ENCODE measurements at regions not wholly inside any gene's neighbourhood (a gene's known extent, or its start where the extent isn't known, plus 50 kb on each side); places are given as distances from the start of the nearest gene placed in this dataset.
A peak's percentile ranks its signal among the peaks of the same experiment; 100 is the strongest.

DNA sequence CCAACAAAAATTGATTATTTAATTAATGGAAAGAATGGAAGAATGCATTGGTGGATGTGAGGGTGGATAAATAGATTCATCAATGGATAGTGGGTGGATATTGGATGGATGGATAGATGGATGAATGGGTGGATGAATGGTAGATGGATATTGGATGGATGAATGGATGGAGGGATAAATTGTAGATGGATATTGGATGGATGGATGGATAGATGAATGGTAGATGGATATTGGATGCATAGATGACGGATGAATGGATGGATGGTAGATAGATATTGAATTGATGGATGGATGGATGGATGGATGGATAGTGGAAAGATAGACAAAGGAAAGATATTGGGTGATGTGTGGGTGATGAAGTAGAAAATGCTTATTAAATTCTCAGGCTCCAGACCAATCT is 123.6 kb upstream of the KAZN start:
- DNase-seq: no peak

DNA sequence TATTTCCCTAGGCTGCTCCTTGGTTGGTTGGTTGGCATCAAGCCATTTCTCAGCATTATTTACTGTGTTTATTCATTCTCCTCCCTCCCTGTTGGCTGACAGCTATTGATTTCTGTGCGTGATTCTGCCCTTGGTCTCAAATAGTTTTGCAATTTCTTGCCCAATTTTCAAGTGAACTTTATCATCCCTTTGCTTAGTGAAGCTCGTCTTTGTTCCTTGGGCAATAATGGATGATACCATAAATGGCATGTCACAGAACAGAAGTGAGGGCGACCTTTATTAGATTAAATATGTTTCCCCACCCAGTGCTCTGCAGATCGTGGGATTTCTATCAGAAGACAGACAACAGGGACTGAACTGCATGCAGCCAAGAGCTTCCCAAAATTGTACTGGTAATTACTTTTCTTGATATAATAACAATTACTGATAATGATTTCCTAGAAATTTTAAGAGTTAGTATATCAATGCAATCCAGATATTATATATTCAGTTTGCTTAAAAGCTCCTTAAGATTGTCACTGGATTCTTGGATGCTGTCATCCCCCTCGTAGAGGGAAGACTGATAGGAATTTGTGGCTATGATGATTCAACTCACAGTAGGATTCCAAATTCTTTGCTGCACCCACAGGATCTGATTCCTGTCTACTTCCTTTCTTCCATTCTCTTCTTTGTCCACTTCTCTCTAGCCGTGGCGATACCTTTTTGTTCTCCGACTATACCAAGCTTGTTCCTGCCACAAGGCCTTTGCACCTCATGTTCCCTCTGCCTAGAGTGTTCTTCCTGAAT is 122.1 kb upstream of the KAZN start:
- DNase-seq: peak; percentile 83

DNA sequence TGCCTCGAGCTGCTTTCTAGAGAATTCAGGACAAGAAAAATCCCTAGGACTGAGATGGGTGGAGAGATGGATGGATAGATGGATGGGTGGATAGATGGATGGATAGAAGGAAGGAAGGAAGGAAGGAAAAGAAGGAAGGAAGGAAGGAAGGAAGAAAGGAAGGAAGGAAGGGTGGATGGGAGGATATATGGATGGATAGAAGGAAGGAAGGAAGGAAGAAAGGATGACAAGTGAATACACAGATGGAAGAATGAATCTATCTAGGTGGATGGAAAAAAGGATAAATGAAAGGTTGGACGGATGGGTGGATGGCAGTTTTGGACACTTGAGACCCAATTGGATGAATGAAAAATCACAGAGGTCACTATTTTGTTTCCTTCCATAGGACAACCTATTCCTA is 120.4 kb upstream of the KAZN start:
- no peak for DNase-seq

DNA sequence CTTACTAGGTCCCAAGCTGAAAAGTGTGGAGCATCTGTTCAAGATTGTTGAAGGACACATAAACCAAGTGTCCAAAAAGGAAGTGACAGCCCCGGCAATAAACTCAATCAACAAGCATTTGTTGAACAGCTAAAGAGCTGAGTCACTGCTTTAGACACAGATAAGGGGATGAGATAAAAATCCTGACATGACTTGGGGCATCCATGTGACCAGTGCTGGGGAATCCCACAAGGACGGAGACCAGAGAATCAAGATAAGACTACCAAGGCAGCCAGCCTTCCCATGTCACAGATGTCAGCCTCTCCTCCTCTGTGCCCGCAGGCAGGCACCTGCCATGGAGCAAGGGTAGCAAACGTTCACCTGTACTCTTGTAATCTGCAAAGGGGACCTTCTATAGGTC is 118.6 kb upstream of the KAZN start:
- DNase-seq: peak; percentile 35

DNA sequence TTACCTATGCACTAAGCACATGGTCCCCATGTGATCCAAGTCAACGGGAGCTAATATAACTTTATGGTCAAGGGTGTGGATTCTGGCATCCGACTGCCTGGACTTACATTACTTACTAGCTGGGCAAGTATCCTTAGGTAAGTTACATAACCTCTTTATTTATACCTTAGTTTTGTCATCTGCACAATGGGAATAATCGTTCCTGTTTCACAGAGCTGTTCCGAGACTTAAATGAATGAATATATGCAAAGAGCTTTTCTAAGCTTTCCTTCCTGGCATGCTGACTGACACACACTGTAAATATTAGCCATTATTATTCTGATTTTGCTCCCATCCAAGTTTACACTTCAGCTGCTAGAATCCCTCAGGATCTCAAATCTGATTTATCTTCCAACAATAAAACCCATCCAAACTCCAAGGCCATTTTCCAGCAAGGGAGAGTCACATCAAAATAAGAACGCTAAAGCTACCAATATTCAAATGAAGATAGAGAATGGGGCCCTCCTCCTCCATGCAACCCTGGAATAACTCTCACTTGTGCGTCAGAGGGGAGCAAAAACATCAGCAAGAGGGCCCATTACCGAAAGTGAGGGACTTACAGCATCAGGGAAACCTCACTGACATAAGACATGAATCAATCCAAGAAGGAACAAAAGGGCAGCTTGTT is 115.6 kb upstream of the KAZN start:
- DNase-seq: no peak

DNA sequence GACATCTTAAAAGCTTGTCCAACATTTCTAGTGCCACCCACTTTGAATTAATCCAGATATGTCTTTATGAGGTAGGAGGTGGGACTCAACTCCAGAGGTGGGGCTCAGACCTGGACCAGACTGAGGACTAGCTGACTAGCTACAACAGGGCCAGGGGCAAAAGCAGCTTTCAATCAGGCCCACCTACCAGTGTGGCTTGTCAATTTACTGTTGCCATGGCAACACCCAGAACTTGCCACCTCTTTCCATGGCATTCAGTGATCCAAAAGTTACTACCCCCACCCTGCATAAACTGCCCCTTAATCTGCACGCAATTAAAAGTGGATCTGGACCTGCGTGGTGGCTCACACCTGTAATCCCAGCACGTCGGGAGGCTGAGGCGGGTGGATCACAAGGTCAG is 113.2 kb upstream of the KAZN start:
- DNase-seq: no peak

DNA sequence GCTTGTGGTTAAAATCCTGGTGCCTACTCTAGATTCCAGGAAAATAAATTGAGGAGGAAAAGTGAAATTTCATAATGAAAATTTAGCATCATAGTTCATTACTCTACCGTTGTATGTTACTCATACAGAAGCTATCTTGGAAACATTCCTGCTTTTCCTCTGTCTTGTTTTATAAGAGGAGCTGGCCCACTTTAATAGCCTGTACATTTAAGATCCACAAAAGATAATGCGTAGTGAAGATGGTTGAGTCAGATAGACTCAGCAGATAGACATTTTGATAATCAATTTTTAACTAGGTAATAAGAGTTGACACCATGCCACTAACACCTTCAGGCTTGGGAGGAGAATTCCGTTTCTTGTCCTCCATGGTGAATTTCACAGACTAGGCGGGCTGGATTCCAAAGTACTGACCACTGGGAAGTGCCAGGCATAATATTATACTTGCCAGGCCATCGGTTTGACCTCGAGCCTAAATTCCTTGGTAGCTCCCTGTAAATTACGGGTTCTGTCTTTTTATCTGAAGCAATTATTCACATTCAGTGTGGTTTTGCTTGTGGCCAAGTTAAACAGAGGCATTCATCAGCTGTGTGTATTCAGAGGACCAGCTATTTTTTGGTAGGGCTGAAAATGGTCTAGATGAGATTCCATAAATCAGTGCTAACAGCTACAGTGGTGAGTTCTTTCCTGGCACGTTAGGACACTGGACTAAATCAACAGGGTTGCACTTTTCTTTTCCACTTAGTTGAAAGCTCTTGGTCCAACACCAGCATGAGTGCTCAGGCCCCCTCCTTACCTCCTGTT is 111.9 kb upstream of the KAZN start:
- DNase-seq: peak; percentile 99

DNA sequence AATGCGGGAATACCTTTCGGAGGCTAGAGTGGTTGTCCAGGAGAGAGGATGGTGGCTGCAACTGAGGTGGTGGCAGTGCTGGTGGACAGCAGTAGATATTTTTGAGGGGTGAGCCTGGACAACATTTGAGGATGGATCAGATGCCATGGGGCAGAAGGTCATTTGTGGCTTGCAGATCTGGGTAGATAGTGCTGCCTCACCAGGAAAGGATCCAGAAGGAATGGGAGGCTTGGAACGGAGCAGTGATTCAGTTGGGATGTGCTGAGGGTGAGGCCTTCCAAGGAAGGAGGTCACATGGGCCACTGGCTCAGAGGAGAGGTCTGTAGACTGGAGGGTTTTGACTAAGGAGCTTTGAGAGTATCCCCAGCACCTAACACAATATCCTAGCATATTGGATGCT is 110.8 kb upstream of the KAZN start:
- DNase-seq: peak; percentile 40

DNA sequence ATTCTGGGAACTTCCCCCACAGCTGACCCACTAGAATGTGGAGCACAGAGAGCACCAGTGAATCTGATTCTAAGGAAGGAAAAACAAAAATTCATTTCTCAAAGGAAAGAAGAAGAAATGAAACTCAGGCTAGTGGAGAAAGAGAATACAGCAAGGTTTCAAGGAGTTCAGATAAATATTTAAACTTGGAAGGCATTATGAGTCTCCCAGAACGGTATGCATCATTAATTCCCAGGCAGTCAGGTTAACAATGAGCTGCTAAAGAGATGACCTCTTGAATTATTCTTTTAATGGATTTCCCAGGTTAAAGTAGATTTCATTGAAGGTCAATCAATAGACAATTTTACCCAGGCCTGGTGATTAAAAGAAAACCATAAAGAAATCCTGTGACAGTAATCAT is 103.6 kb upstream of the KAZN start:
- DNase-seq: no peak

DNA sequence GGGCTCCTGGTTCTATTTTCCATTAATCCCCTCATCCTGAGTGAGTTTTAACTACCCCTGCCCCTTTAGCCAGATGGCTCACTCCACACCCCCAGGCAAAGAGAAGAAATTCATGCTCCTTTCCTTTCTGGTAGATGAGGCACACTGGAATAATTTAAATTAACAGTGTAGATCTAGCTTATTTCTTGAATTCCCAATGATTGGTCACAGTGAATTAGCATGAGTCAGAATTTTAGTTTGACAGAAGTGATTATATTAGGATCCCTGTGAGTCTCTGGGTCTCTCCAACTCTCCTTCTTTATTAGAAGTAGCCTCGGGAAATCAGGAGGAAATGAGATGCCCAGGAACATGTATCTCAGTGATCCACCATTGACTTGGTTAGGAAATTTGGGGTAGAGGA is 103.1 kb upstream of the KAZN start:
- no peak for DNase-seq

DNA sequence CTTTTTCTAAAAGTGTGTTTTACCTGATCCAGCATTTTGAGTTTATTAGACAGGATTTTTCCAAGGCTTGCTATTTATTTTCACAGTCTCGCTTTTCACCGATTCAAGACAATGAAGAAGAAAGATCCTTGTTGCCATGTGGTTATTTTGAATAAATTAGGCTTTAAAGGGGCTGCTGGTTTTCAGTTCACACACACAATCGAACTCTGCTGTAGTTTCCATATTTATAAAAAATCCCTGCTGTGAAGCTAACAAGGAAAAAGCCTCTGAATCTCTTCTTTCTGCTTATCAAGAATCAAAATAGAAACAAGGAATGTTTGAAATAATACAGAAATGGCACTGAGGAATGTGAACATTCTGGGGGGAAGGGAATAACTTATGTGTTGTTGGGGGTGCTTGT is 102.5 kb upstream of the KAZN start:
- no peak for DNase-seq

DNA sequence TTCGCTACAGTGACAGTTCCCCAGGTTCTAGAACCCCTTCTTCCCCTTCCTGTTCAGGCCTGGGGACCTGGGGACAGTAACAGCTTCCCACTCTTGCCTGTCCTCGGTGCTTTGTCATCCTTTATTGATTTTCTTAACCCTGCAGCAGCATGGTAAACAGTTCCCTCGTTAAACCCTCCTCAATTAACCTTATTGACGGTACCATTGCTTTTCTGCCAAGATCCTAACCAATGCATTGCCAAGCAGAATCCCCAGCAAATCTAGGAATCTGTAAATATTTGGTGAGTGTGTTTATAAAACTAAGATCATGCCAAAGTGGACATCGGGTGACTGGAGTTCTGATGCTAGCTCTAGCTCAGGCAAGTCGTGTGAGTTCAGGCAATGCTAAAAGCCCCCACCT is 99.6 kb upstream of the KAZN start:
- DNase-seq: no peak

DNA sequence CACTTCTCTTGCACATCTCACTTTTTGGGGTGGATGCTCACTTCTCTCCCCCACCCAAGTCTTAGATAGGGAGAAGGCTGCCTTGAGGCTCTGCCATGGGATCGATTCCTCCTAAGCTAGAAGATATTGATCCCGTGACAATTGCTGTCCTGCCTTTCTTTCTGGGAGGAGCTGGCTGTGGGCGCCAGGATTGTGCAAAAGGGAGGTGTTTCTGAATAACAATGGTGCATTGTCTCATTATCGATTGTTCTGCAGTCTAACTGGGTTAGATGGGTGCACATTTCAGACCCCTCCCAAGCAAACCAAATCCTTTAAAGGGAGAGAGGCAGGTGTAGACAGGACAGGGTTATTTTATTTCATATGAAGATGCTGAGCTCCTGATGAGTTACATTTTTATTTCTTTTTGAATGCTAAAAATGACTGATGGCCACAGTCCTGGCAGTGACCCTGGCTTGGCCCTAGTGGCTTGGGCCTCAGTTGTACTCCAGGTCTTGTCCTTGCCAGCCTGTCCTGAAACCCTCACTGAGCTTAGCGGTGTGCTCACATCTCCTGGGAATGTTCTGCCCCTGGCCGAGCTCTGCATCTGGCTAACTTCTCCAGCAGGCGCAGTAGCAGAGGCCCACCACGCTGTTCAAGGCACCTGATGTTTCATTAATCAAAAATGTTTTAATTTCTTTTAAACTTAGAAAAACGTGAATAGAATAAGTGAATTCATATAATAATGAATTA is 99.0 kb upstream of the KAZN start:
- DNase-seq: no peak

DNA sequence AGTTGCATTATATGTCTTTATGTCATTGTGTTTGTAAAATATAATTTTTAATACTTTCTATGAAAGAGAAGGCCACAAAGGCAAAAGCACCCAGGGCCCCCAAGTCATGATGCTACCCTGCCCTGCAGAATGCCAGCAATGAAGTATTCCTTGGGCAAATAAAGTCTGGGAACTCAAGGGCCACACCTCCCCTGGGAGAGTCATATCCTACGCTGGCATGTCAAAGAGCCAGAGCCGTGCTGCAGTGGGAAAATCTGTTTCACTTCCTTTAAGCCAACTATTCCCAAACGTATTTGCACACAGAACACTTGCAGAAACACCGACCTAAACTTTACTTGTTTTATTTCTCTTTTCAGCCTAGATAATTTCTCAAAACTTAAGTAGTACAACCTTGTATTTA is 98.4 kb upstream of the KAZN start:
- no peak for DNase-seq

DNA sequence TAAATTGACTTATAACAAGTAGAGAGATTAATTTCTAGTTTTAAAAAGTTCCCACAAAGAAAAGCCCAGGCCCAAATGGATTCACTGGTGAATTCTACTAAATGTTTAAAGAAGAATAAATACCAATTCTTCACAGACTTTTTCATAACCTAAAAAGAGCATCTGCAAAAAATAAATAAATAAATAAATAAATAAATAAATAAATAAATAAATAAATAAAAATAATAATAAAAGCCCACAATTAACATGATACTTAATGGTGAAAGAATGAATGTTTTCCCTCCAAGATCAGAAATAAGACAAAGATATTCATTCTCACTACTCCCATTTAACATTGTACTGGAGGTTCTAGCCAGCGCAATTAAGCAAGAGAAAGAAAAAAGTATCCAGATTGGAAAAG is 97.6 kb upstream of the KAZN start:
- no peak for DNase-seq

DNA sequence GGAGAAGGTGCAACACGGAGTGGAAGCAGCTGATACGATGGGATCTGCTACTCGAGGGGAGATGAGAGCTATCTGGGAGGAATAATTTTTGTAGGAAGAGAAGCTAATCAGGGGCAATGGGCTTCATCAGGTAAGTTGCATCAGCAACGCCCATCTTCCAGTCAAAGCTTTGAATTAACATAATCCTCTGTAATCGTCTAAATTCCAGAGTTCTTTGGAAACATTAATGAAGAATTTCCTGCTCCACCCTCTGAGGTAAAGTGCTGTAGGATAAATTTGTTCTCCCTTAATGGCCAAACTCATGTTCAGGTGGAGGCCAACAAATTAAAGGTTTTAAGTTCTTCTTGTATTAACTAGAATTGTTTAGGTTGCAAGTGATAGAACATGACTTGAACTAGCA is 94.0 kb upstream of the KAZN start:
- DNase-seq: no peak

DNA sequence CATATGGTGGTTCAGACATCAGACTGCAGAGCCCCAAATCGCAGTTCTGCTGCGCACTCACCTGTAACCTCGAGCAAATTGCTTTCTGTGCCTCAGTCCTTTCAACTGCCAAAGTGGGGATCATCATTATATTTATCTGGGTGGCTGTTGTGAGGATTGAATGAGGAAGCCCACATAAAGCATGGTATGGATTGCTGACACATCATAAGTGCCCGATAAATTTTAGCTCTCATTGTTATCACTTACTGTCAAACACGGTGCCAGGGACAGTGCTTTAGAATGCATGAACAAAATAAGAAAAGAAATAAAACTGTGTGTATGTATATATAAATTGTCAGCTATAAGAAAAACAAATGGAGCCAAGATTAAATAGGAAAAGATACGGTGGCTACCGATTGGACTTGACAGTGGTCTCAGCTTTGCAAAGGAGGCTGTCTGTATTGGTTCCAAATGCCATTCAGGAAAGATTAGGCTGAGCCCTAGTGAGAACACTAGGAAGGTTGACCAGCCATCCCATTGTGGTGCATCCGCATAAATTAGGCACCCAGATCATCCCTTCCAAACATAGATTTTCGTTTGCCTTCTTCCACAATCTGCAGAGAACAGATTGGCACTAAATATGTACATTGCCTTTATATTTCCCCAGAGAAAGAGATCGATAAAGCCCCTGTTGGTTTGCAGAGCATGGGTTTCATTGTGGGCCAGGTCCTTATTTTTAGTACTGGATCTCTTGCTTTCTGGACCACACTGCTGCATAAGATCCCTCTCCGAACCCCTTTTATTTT is 91.8 kb upstream of the KAZN start:
- DNase-seq: no peak

DNA sequence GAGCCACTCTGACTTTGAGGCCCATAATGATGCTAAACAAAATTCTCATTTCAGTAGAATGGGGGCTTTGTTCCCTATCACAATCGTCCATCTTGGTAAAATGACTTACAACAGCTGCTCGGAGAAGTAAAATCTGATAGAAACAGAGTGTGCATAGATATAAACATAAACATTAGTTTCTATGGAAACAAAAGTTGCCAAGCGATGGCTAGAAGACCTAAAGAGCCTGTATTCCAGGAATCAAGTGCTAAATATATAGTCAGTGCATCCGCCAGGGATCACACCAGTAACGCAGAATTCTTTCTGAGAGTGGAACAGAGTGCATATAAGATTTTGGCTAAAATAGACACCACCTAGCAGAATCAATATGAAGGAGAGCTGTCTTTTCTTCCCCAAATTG is 91.2 kb upstream of the KAZN start:
- DNase-seq: no peak

DNA sequence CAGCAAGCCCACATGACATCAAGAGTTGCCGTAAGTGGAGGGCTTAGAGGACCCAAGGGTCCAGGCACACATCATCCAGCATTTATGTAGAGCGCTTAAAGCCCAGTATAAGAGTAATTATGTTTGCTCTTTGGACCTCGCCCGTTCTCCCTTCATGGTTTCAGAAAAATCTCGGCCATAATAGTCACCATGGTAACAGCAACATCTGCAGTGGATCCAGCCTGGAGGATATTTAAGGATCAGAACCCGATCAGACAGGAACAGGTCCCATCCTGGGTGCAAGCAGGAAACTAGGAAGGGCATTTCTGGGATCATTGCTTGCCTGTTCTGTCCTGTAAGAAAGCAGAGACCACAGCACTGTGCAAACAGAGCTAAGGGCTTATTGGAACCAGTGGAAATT is 89.9 kb upstream of the KAZN start:
- no peak for DNase-seq

DNA sequence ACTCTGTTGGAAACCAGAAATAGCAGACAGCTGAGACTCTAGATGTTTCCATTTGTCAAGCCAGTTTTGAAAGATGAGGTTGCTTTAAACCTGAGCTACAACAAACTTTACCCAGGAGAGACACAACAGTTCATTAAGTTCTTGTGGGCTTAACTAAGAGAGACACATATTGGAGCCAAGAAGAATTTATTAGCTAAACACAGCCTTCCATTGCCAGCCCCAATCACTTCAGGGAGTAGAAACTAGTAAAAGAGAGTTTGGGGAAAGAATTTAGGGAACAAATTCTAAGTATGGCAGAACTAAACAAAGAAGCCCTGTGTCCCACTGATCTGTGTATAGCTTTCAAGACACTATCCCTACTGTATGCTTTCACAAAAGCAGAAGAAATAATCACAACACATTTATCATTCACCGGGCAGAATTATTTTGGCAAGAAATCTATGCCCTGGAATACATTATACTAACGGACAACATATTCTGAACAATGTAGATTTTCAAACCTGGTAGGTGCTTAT is 87.3 kb upstream of the KAZN start:
- no peak for DNase-seq

DNA sequence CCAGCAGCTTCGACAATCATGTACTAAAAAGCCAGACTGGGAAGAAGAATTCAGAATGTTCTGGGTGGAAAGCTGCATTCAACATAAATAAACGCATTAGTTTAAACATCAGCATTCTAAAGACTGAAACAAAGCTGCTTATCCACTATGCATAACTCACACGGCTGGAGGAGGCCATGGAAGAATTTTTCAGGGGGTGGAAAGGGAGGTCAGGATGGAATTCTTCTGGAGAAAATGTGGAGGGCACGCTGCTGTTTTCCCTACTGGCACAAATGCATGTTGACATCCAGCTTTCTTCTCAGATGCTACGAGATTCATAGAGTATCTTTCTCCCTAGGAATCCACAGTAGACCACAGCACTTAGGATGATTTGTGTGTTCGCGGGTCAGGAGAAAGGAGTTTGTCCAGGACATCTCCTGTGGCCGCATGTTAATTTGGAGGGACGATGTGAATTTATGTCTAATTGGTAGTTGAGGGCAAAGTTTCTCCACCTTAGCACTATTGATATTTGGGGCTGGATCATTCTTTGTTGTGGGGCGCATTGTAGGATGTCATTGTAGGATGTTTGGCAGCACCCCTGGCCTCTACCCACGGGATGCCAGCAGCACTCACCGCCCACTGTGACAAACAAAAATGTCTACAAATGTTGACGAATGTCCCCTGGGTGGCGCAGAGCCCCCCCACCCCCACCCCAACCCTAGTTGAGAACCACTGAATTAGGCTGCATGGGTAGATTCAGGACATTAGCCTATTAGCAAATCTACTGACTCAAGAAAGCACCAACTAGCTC is 86.5 kb upstream of the KAZN start:
- DNase-seq: no peak
